Adrenal gland (tissue), 9 donors: ENCODE measurements at regions not wholly inside any gene's neighbourhood (a gene's known extent, or its start where the extent isn't known, plus 50 kb on each side); places are given as distances from the start of the nearest gene placed in this dataset.

ENCODE experiments used
- DNase-seq, 7 donors: peaks; one replicate each; pipeline ENCODE4 v3.0.0-alpha.2; 2019 to 2020
- H3K27ac ChIP-seq, 5 donors: fragments of 200-600 bp; sonication (generic) in 4 of 5; 1 replicate in 3 of 5; 2 replicates in 2 of 5; pipeline versions ENCODE4 v1.5.1 to v1.8.0; 2016 to 2020; ENCODE audit warnings: mild to moderate bottlenecking in 1 of 5
- H3K27me3 ChIP-seq: fragments of 200-600 bp; 2 replicates; pipeline ENCODE4 v1.8.0; 2021
- H3K36me3 ChIP-seq, 2 donors: fragments of 200-600 bp; replicated peaks in 1 of 2; 1 replicate in 1 of 2; 2 replicates in 1 of 2; pipeline versions ENCODE4 v1.5.1 to v1.8.0; 2018 to 2022
- H3K4me1 ChIP-seq, 2 donors: fragments of 200-600 bp; replicated peaks in 1 of 2; 1 replicate in 1 of 2; 2 replicates in 1 of 2; pipeline versions ENCODE4 v1.5.1 to v1.8.0; 2018 to 2021
- H3K4me3 ChIP-seq, 4 donors: fragments of 200-600 bp; sonication (generic) in 3 of 4; one replicate each; pipeline ENCODE4 v1.5.1; 2016 to 2018
- H3K9me3 ChIP-seq, 3 donors: fragments of 200-600 bp; sonication (generic) in 1 of 3; replicated peaks in 1 of 3; 1 replicate in 2 of 3; 2 replicates in 1 of 3; pipeline versions ENCODE4 v1.5.1 to v1.8.0; 2016 to 2021
- CTCF ChIP-seq, 6 experiments: fragments of 450-650 bp in 4 of 6; fragments of 200-600 bp in 2 of 6; sonication (generic) in 1 of 6; IDR thresholded peaks; 1 replicate in 5 of 6; 2 replicates in 1 of 6; pipeline versions ENCODE4 v1.5.1 to v1.8.0; 2016 to 2021; ENCODE audit warnings: antibody characterized with exemption in 6 of 6, mild to moderate bottlenecking in 2 of 6, moderate library complexity in 1 of 6
- POLR2A ChIP-seq, 2 donors: fragments of 450-650 bp; IDR thresholded peaks; one replicate each; pipeline ENCODE4 v1.6.1; 2017; ENCODE audit warnings: antibody characterized with exemption in 2 of 2, mild to moderate bottlenecking in 2 of 2, moderate library complexity in 1 of 2
- WGBS, 4 donors: extraction: QIAGEN DNeasy Blood & Tissue Kit in 2 of 4; methylation state at CpG; one replicate each; pipeline versions ENCODE4 v1.1.5 to v1.1.7; 2013 to 2017; 5-methylcytosine and 5-hydroxymethylcytosine counted together
- intact Hi-C, 2 donors: fragments of 100-400 bp; cut with DNase I; formaldehyde crosslinking; loops; one replicate each; pipeline versions ENCODE4 v1.14.1 to v1.15.0; 2022 to 2023
- donor health status: healthy with polysubstance abuse.
- donor health status: Bipolar disorder and iron deficiency.
- donor health status: DM: yes; HTN: yes; CAD: no.
- donor health status: DM: no; HTN: no; CAD: no.
- donor health status: DM: no; HTN: no; CAD: no.

DNA sequence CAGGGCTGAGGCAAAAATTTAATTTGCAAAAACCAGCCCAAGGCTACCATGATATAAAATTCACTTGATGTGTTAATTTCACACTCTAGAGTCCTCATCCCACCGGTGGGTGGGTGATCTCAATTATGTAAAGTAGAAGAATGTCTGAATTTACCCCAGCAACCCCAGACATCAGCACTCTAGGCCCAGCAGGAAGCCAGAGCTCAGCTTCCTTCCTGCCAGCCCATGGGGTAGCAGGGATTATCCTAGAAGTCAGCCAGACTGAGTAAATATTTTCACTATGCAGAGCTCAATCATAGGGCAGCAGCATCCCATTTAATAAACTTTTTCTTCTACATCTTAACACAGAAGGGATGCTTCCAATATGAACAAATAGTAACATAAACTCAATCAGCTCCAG is 71.0 kb downstream of the SIPA1L2 start:
- TF ChIP-seq POLR2A (IDR thresholded peaks at IDR 0.05) (no peak), CTCF (IDR thresholded peaks at IDR 0.05) (no peak)
- intact Hi-C loops: no loop called here
- Histone ChIP-seq H3K27me3 (no peaks in the 10 kb centered on the region), H3K27ac (no peak overlapping the region), H3K4me1 (peaks cover 0 to 19% of the 10 kb centered on the region in 2 donors), H3K9me3 (no peaks in the 10 kb centered on the region), H3K4me3 (no peak overlapping the region), H3K36me3 (no peaks in the 10 kb centered on the region)
- 38 to 58% (median 52%) methylated on average over 1 of the region's 1 CpG for WGBS, 4 donors
- DNase-seq: no peak

- intact Hi-C loops: no loop called here
- 79 to 86% (median 82%) methylated on average over 3 of the region's 3 CpGs for WGBS, 4 donors
- H3K27ac ChIP-seq: no peak overlapping the region
Observed at GRCh38 chr1:232557502-232558191, 72.3 kb downstream of the SIPA1L2 start.

GRCh38 chr1:232557096-232557495 is 72.8 kb downstream of the SIPA1L2 start:
- Histone ChIP-seq H3K4me1 (peaks cover 0 to 26% of the 10 kb centered on the region in 2 donors), H3K27me3 (no peaks in the 10 kb centered on the region), H3K4me3 (no peak overlapping the region), H3K9me3 (no peaks in the 10 kb centered on the region), H3K36me3 (no peaks in the 10 kb centered on the region), H3K27ac (no peak overlapping the region)
- intact Hi-C loops: no loop called here
- WGBS, 4 donors: 88 to 98% (median 93%) methylated on average over 7 of the region's 7 CpGs
- DNase-seq: no peak
- TF ChIP-seq CTCF (IDR thresholded peaks at IDR 0.05) (no peak), POLR2A (IDR thresholded peaks at IDR 0.05) (no peak)

More at GRCh38 chr1:232557502-232558191, 72.3 kb downstream of the SIPA1L2 start:
- Histone ChIP-seq H3K9me3 (no peaks in the 10 kb centered on the region), H3K4me3 (no peak overlapping the region), H3K36me3 (no peaks in the 10 kb centered on the region), H3K27me3 (no peaks in the 10 kb centered on the region), H3K4me1 (peaks cover 0 to 26% of the 10 kb centered on the region in 2 donors)
- no peak for DNase-seq
- TF ChIP-seq POLR2A (IDR thresholded peaks at IDR 0.05) (no peak), CTCF (IDR thresholded peaks at IDR 0.05) (no peak)

DNA sequence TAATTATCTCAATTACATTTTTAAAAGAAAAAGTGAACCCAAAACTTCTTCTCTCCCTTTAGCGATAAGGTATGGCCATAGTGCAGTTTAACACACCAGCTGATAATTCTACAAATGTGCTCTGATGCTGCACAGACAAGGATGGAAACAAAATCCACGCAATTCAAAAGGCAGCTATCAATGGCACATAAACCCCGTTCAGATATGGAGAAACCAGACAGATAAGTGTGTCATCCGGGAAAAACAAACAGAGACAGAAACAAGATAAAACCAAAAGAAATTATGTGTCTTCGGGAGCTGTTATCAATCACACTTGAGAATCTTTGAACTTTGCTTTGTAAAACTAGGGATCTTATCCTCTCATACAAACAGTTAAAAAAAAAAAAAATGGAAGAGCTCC is 73.6 kb downstream of the SIPA1L2 start:
- Histone ChIP-seq H3K4me1 (peaks cover 0 to 26% of the 10 kb centered on the region in 2 donors), H3K4me3 (no peak overlapping the region), H3K27ac (no peak overlapping the region), H3K27me3 (no peaks in the 10 kb centered on the region), H3K36me3 (no peaks in the 10 kb centered on the region), H3K9me3 (no peaks in the 10 kb centered on the region)
- no peak for DNase-seq
- TF ChIP-seq POLR2A (IDR thresholded peaks at IDR 0.05) (no peak), CTCF (IDR thresholded peaks at IDR 0.05) (no peak)
- 36 to 49% (median 42%) methylated on average over 5 of the region's 5 CpGs for WGBS, 4 donors
- intact Hi-C loops: no loop called here
